Tibial artery (tissue), 4 donors: ENCODE measurements at regions not wholly inside any gene's neighbourhood (a gene's known extent, or its start where the extent isn't known, plus 50 kb on each side); places are given as distances from the start of the nearest gene placed in this dataset.

Experiments
- DNase-seq, 2 donors: peaks; one replicate each; pipeline ENCODE4 v3.0.0-alpha.2; 2019
- H3K27ac ChIP-seq, 2 donors: fragments of 200-600 bp; sonication (generic) in 1 of 2; 1 replicate in 1 of 2; 2 replicates in 1 of 2; pipeline ENCODE4 v1.5.1; 2018 to 2019; ENCODE audit warnings: mild to moderate bottlenecking in 1 of 2
- H3K27me3 ChIP-seq, 2 donors: fragments of 200-600 bp; sonication (generic) in 1 of 2; one replicate each; pipeline versions ENCODE4 v1.5.1 to v1.6.0; 2016 to 2019
- H3K36me3 ChIP-seq, 3 donors: fragments of 200-600 bp; sonication (generic) in 2 of 3; one replicate each; pipeline ENCODE4 v1.5.1; 2016 to 2019; ENCODE audit warnings: mild to moderate bottlenecking in 2 of 3
- H3K4me1 ChIP-seq, 4 donors: fragments of 200-600 bp; sonication (generic) in 2 of 4; 1 replicate in 3 of 4; 2 replicates in 1 of 4; pipeline ENCODE4 v1.5.1; 2016 to 2019
- H3K4me3 ChIP-seq, 2 donors: fragments of 200-600 bp; sonication (generic) in 1 of 2; 1 replicate in 1 of 2; 2 replicates in 1 of 2; pipeline ENCODE4 v1.5.1; 2018 to 2019; ENCODE audit warnings: mild to moderate bottlenecking in 2 of 2
- H3K9me3 ChIP-seq, 3 donors: fragments of 200-600 bp; sonication (generic) in 1 of 3; one replicate each; pipeline ENCODE4 v1.5.1; 2016 to 2019
- intact Hi-C: fragments of 100-400 bp; cut with DNase I; formaldehyde crosslinking; loops from one replicate; pipeline ENCODE4 v1.15.0; 2023; ENCODE audit warnings: low total_unique reads
- TF ChIP-seq, protein P1 (sequence below), 2 experiments: fragments of 200-600 bp in 1 of 2; fragments of 450-650 bp in 1 of 2; IDR thresholded peaks; one replicate each; pipeline ENCODE4 v1.5.1; 2017 to 2019; ENCODE audit warnings: antibody characterized with exemption in 2 of 2, mild to moderate bottlenecking in 1 of 2, moderate library complexity in 1 of 2

DNA sequence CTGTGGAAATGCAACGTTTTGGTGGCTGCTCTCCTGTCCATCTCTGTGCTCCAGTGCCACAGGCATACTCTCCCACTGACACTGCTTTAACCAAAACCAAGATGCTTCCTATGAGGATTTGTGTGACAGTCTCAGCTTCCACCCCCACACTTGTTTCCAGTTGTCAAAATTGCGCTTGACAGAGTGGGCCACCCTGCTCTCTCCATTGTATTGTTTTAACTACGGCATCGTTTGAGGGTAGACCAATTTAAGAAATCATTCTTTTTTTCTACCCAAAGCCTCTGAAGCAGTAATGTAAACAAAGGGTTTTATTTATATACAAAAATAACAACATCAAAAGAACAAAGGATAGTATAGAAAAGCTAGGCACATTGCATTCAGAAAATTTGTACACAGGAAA, 178.0 kb downstream of the INHBA start:
- Histone ChIP-seq H3K4me3 (no peak overlapping the region), H3K27ac (no peak overlapping the region), H3K27me3 (no peaks in the 10 kb centered on the region), H3K4me1 (no peaks in the 10 kb centered on the region), H3K9me3 (peaks cover 0 to 5% (median 0%) of the 10 kb centered on the region in 3 donors), H3K36me3 (no peaks in the 10 kb centered on the region)
- DNase-seq, result no peak
- TF ChIP-seq, protein P1, sequence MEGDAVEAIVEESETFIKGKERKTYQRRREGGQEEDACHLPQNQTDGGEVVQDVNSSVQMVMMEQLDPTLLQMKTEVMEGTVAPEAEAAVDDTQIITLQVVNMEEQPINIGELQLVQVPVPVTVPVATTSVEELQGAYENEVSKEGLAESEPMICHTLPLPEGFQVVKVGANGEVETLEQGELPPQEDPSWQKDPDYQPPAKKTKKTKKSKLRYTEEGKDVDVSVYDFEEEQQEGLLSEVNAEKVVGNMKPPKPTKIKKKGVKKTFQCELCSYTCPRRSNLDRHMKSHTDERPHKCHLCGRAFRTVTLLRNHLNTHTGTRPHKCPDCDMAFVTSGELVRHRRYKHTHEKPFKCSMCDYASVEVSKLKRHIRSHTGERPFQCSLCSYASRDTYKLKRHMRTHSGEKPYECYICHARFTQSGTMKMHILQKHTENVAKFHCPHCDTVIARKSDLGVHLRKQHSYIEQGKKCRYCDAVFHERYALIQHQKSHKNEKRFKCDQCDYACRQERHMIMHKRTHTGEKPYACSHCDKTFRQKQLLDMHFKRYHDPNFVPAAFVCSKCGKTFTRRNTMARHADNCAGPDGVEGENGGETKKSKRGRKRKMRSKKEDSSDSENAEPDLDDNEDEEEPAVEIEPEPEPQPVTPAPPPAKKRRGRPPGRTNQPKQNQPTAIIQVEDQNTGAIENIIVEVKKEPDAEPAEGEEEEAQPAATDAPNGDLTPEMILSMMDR (IDR thresholded peaks at IDR 0.05), result no peak
- intact Hi-C loops, result no loop called here

DNA sequence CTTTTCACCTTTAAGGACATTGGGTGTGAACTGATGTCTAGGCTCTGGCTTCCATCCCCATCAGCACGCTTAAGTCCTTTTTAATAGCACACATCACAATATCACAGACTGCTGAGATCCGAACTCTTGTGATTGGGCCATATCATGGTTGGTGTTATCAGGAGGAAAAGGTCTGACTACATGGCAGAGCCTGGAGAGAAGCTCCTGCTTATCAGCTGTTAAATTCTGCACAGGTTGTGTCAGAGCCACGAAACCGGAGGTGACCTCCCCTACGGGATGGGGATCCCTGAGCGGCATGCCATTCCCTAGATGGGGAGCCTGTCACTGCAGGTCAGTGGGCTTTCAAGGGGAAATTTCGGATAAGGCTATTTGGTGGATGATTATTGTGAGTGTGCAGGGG, 182.4 kb downstream of the INHBA start:
- intact Hi-C loops, result no loop called here
- Histone ChIP-seq H3K36me3 (no peaks in the 10 kb centered on the region), H3K27ac (no peak overlapping the region), H3K27me3 (no peaks in the 10 kb centered on the region), H3K9me3 (peaks cover 0 to 5% (median 0%) of the 10 kb centered on the region in 3 donors), H3K4me3 (no peak overlapping the region), H3K4me1 (no peaks in the 10 kb centered on the region)
- TF ChIP-seq, protein P1 (IDR thresholded peaks at IDR 0.05), result no peak
- no peak for DNase-seq

DNA sequence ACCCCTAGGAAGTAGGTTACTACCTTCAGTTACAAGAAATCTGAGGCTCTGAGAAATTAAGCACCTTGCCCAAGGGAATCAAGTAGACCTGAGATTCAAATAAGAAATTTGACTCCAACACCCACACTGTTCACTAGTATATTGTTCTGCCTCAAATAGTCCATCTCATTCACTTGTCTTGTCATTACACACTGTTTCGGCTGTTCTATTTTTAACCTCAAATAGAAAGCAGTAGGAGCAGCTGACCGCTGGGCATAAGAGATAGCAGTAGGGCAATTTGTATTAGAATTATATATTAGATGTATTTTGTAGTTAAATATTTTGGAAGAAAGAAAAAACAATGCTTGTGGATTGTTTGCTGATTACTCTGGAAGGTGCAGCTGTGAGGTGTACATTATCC, 185.1 kb downstream of the INHBA start:
- TF ChIP-seq, protein P1 (IDR thresholded peaks at IDR 0.05), result no peak
- no peak for DNase-seq
- Histone ChIP-seq H3K27ac (no peak overlapping the region), H3K4me3 (no peak overlapping the region), H3K9me3 (peaks cover 0 to 3% (median 0%) of the 10 kb centered on the region in 3 donors), H3K36me3 (no peaks in the 10 kb centered on the region), H3K27me3 (no peaks in the 10 kb centered on the region), H3K4me1 (no peaks in the 10 kb centered on the region)
- intact Hi-C loops, result no loop called here

DNA sequence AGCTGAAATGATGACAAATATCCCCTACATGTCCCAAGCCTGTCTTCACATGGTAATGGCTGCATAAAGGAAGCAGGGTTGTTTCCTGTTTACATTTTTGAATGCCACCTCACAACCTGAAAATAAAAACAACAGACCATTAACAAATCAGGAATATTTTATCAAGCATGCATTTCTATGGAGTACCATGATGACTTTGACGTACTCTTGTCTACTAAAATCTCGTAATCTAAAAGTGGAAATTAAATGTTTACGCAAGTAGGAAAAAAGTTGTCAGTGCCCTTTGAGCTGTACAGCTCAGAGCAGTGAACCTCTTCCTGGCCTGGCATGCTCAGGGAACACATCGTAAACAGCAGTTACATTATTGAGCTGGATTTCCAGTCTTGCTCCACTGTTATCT, 194.1 kb downstream of the INHBA start:
- H3K9me3 ChIP-seq, result no peaks in the 10 kb centered on the region
- H3K27me3 ChIP-seq, result no peaks in the 10 kb centered on the region
- H3K36me3 ChIP-seq, result no peaks in the 10 kb centered on the region
- H3K4me3 ChIP-seq, result no peak overlapping the region
- TF ChIP-seq, protein P1 (IDR thresholded peaks at IDR 0.05), result no peak
- H3K27ac ChIP-seq, result no peak overlapping the region
- DNase-seq, result no peak
- intact Hi-C loops, result no loop called here
- H3K4me1 ChIP-seq, result no peaks in the 10 kb centered on the region

DNA sequence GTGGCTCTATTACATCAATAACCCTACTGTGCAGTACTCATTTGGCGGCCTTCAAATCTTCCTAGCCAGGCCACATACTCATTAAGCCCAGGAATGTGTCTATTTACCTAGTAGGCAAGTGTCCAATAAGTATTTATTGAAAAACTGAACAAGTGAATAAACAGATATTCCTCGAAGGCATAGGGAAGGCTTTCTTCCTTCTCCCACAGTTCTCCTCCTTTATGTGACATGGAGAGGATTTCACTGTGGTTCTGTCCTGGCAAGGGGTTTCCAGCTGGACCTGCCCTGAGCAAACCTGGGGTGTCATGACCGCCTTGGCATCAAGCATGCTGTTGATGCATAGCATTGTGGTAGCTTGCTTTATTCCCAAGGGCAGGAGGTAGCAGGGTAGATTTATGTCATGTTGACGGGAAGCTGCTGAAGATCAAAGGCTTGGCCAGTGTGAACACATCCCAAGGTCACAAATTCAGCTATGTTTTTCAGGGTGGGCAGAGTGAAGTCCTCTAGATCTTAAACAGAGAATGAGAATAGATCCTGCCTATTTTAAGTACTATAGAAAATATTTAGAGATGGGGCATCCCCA, 195.1 kb downstream of the INHBA start:
- H3K27ac ChIP-seq, result no peak overlapping the region
- no peaks in the 10 kb centered on the region for H3K36me3 ChIP-seq
- H3K4me3 ChIP-seq, result no peak overlapping the region
- H3K9me3 ChIP-seq, result no peaks in the 10 kb centered on the region
- no peak for DNase-seq
- TF ChIP-seq, protein P1 (IDR thresholded peaks at IDR 0.05), result no peak
- no peaks in the 10 kb centered on the region for H3K4me1 ChIP-seq
- intact Hi-C loops, result no loop called here
- no peaks in the 10 kb centered on the region for H3K27me3 ChIP-seq
